GM12878 (cell line): ENCODE measurements at regions not wholly inside any gene's neighbourhood (a gene's known extent, or its start where the extent isn't known, plus 50 kb on each side); places are given as distances from the start of the nearest gene placed in this dataset.

Experiments used
- E4F1 ChIP-seq: fragments of 450-650 bp; IDR thresholded peaks from 2 replicates; pipeline ENCODE4 v1.6.1; 2018; ENCODE audit warnings: borderline replicate concordance, mild to moderate bottlenecking; ENCODE audit not compliant: partially characterized antibody
- ELK1 ChIP-seq: IDR thresholded peaks from 2 replicates; pipeline ENCODE4 v1.6.1; 2012; ENCODE audit warnings: low read depth, low read length, improper control_type of control experiment
- ESRRA ChIP-seq: IDR thresholded peaks from 2 replicates; pipeline ENCODE4 v1.6.1; 2012; ENCODE audit warnings: mild to moderate bottlenecking, low read length, improper control_type of control experiment
- TCF7 ChIP-seq: IDR thresholded peaks from 2 replicates; pipeline ENCODE4 v1.6.1; 2014; ENCODE audit warnings: antibody characterized with exemption, borderline replicate concordance
- TF ChIP-seq, protein P1 (sequence below): IDR thresholded peaks from 2 replicates; pipeline ENCODE4 v1.6.1; 2012; ENCODE audit warnings: low read depth, low read length, improper control_type of control experiment

DNA sequence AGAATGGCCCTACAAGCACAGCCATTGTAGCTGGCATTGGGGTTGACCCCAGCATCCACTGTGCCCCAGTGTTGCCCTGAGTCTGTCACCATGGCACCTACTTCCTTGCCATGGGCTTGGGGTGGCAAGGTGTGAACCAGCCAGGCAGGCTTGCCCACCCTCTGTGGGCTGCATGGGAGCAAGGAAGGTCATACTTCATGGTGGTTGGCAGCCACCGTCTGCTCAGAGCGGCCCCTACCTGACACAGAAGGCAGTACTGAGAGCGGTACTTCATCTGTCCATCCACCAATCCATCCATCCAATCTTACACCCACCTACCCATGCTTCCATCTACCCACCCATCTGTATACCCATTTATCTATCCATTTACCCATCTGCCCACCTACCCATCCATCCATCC is 160.1 kb downstream of the KIF26A start:
- TF ChIP-seq, protein P1, sequence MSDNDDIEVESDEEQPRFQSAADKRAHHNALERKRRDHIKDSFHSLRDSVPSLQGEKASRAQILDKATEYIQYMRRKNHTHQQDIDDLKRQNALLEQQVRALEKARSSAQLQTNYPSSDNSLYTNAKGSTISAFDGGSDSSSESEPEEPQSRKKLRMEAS, result no peak
- TF ChIP-seq TCF7, result no peak
- TF ChIP-seq E4F1, result no peak
- no peak for TF ChIP-seq ESRRA
- no peak for TF ChIP-seq ELK1
